ENCODE measurements at regions not wholly inside any gene's neighbourhood (a gene's known extent, or its start where the extent isn't known, plus 50 kb on each side); places are given as distances from the start of the nearest gene placed in this dataset.

DNA sequence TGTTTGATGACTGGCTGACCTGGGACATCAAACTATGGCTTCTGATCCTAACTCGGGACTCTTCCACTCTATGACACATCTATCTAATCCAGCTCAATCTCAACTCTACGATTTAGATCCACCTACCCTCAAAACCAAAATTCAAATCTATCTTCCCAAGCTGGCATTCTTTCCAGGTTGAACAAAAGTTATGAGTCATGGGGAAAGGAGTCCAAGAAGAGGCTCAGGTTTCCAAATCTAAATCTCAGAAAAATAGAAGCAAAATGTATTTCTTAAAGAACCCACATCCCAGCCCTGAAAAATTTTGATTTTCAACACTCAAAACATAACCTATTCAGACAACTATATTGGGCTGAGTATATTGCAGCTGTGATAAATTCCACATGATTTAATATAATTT, 143.9 kb upstream of the IPO5 start:
- DNase-seq: peak; percentile 6
- no peak overlapping the region for H3K14ac ChIP-seq (replicated peaks; ENCODE audit: low read depth, low read length)

More for the DNA sequence above, 143.9 kb upstream of the IPO5 start:
- Histone ChIP-seq H4K5ac (ENCODE audit: low read depth, low read length) (no peak overlapping the region), H2AK5ac (ENCODE audit: low read depth, low read length) (no peak overlapping the region), H2AFZ (replicated peaks; ENCODE audit: low read length, poor library complexity) (no peak overlapping the region), H3K36me3 (ENCODE audit: control insufficient read depth, insufficient read depth, low read length) (no peaks in the 10 kb centered on the region), H3K18ac (ENCODE audit: low read depth, low read length) (no peak overlapping the region), H3K79me1 (ENCODE audit: low read depth in 1 of 2, low read length in 2 of 2) (no peaks in the 10 kb centered on the region), H2BK120ac (ENCODE audit: low read depth, low read length) (no peak overlapping the region), H2BK20ac (ENCODE audit: low read depth, low read length) (no peak overlapping the region), H3K9ac (ENCODE audit: low read depth, low read length) (no peak overlapping the region), H3K27ac (ENCODE audit: insufficient read depth, low read length) (no peak overlapping the region), H3K56ac (ENCODE audit: extremely low read depth, insufficient read depth, low read length) (no peak overlapping the region), H3K4me1 (ENCODE audit: control insufficient read depth, insufficient read depth, low read length) (no peaks in the 10 kb centered on the region), H3K23ac (ENCODE audit: low read depth, low read length) (no peak overlapping the region), H4K20me1 (ENCODE audit: insufficient read depth, low read length) (no peaks in the 10 kb centered on the region), H2BK15ac (ENCODE audit: low read depth, low read length) (no peak overlapping the region), H4K8ac (ENCODE audit: low read depth in 2 of 2, low read length in 2 of 2) (no peak overlapping the region), H3K9me1 (ENCODE audit: insufficient read depth, low read length) (no peaks in the 10 kb centered on the region), H3K9me3 (ENCODE audit: control insufficient read depth, insufficient read depth, low read length) (no peaks in the 10 kb centered on the region), H3K4ac (ENCODE audit: low read depth, low read length) (no peak overlapping the region), H3K27me3 (ENCODE audit: control insufficient read depth, insufficient read depth, low read length) (peaks cover 8% of the 10 kb centered on the region), H3K4me2 (ENCODE audit: low read depth, low read length) (no peak overlapping the region), H4K91ac (ENCODE audit: insufficient read depth, low read depth, low read length) (no peak overlapping the region), H3K4me3 (ENCODE audit: insufficient read depth, low read depth, low read length) (no peak overlapping the region), H2BK5ac (ENCODE audit: low read depth, low read length, poor library complexity, severe bottlenecking) (no peak overlapping the region), H2AK9ac (replicated peaks; ENCODE audit: low read depth, low read length, poor library complexity) (no peak overlapping the region)
- no CpG with 5 or more reads among the region's 2 CpGs for WGBS, 2 experiments (ENCODE audit: extremely low coverage in 2 of 2, insufficient read length in 1 of 2)
- no peak for ATAC-seq (ENCODE audit: low read depth)
- ChIA-PET POLR2A (ENCODE audit: unreplicated experiment) (no interaction called here), CTCF (interaction anchor here (0.5 to 1.5 kb wide), 3 partner anchors 9 to 778 kb away, joined by 3 to 4 read pairs (median 4); no protein-coding TSS in a partner anchor)
- in situ Hi-C loops (cut with MboI; ENCODE audit: low sequenced_read_pairs): loop anchor here (10.0 kb wide), 1 partner anchor 795 kb away; no protein-coding TSS in a partner anchor
- intact Hi-C loops (cut with micrococcal nuclease): loop anchor here (10.0 kb wide), 2 partner anchors 415 to 445 kb away; no protein-coding TSS in a partner anchor
- TF ChIP-seq FOS (IDR thresholded peaks at IDR 0.05; ENCODE audit: low read depth, low read length) (no peak), MXI1 (IDR thresholded peaks at IDR 0.05; ENCODE audit: borderline replicate concordance, low read depth, low read length) (no peak)
- no TSS peak for BruUV-seq (replicated peaks)
- dilution Hi-C loops (cut with HindIII; ENCODE audit: low sequenced_read_pairs, unreplicated experiment): no loop called here
